ENCODE measurements at regions not wholly inside any gene's neighbourhood (a gene's known extent, or its start where the extent isn't known, plus 50 kb on each side); places are given as distances from the start of the nearest gene placed in this dataset.

GRCh38 chr17:10920558-10921108, 82.7 kb upstream of the PIRT start:
- TF ChIP-seq CTCF (IDR thresholded peaks at IDR 0.05) (no peak), POLR2A (IDR thresholded peaks at IDR 0.05) (no peak), POLR2AphosphoS5 (IDR thresholded peaks at IDR 0.05) (no peak), EP300 (IDR thresholded peaks at IDR 0.05; ENCODE audit: low read depth) (no peak)

Data from transverse colon (tissue), 4 donors.